Cerebellar cortex (tissue), 1 donor: ENCODE measurements at regions not wholly inside any gene's neighbourhood (a gene's known extent, or its start where the extent isn't known, plus 50 kb on each side); places are given as distances from the start of the nearest gene placed in this dataset.

Source experiments
- DNase-seq: peaks from one replicate; pipeline ENCODE4 v3.0.0-alpha.2; 2015; ENCODE audit warnings: low spot score

DNA sequence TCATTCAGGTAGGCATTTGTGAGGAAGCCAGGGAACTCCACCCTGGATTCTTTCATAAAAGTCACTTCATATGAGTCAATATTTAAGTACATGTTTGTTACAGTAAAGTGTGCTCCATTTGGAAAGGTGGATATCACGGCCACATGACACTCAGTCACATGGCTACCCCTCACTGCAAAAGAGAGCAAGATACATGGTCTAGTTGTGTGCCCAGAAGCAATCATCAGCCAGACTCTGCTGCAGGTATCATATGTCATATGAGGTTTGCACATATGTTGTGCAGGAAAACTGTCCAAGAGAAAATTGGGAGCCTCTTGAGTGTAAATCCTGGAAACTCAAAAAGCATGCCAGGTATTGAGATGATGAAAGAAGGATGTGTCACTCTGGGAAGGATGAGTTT is 55.0 kb upstream of the NMNAT3 start:
- no peak for DNase-seq

DNA sequence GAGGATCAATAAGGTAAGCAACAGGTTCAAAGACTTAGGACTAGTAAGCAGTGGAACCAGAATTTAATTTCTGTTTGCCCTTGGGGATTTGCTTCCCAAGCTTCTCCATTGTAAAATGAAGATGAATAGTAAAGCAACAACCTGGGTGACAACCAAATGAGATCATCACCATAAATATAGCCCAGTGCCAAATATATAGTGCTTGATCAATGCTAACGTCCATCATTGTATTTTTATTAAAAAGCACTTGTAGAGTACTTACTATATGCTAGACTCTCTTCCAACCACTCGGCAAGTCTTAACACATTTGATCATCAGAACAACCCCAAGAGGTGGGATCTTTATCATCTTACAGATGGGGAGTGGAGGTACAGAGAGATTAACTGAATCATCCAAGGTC is 51.5 kb upstream of the NMNAT3 start:
- DNase-seq, result no peak

DNA sequence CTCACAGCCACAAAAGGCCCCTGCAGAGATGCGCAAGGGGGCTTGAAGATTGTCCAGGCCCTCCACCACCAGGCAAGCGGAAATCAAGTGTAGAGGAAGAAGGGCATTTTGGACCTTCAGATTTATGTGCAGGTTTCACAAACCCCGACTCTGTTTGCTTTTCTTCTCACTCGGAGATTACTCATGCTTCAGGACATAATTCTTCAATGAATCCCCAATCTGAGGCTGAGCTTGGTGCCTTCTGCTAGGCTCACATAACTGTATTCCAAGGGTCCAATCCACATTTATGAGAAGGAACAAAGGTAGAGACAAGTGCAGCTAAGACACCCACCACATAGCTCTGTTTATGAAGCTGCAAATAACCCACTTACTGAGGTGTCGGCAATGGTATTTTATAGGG is 50.6 kb upstream of the NMNAT3 start:
- DNase-seq, result no peak
